Endodermal cell (in vitro differentiated cells): ENCODE measurements at regions not wholly inside any gene's neighbourhood (a gene's known extent, or its start where the extent isn't known, plus 50 kb on each side); places are given as distances from the start of the nearest gene placed in this dataset.

ENCODE experiments used
- DNase-seq: peaks from one replicate; pipeline ENCODE4 v3.0.0-alpha.2; 2017
- H3K27ac ChIP-seq: 2 replicates; pipeline ENCODE4 v1.5.1; 2013; ENCODE audit warnings: mild to moderate bottlenecking, low read depth, low read length, moderate library complexity
- H3K27me3 ChIP-seq: 2 replicates; pipeline ENCODE4 v1.6.1; 2013; ENCODE audit warnings: mild to moderate bottlenecking, low read length, moderate library complexity; ENCODE audit not compliant: insufficient read depth, control insufficient read depth, poor library complexity, severe bottlenecking
- H3K36me3 ChIP-seq: 2 replicates; pipeline ENCODE4 v1.7.0; 2013; ENCODE audit warnings: mild to moderate bottlenecking, low read length, moderate library complexity; ENCODE audit not compliant: control insufficient read depth, insufficient read depth
- H3K4me1 ChIP-seq: one replicate; pipeline ENCODE4 v1.7.0; 2013; ENCODE audit warnings: low read length; ENCODE audit not compliant: control insufficient read depth, insufficient read depth
- H3K4me3 ChIP-seq: 2 replicates; pipeline ENCODE4 v1.5.1; 2013; ENCODE audit warnings: mild to moderate bottlenecking, low read length, moderate library complexity
- H3K9ac ChIP-seq: 2 replicates; pipeline ENCODE4 v1.6.1; 2013; ENCODE audit warnings: mild to moderate bottlenecking, low read length, moderate library complexity; ENCODE audit not compliant: poor library complexity, severe bottlenecking; ENCODE audit errors: extremely low read depth
- H3K9me3 ChIP-seq: 2 replicates; pipeline ENCODE4 v1.6.1; 2013; ENCODE audit warnings: mild to moderate bottlenecking, low read length, moderate library complexity; ENCODE audit not compliant: control insufficient read depth
- H3K27ac Mint-ChIP-seq: 2 replicates; pipeline ENCODE4 v1.8.0; 2020; ENCODE audit warnings: mixed read lengths
- H3K27me3 Mint-ChIP-seq: 2 replicates; pipeline ENCODE4 v1.8.0; 2021; ENCODE audit warnings: mild to moderate bottlenecking, mixed read lengths; ENCODE audit not compliant: insufficient read depth
- H3K36me3 Mint-ChIP-seq: 2 replicates; pipeline ENCODE4 v1.8.0; 2020; ENCODE audit warnings: low read depth, mixed read lengths
- H3K4me1 Mint-ChIP-seq: 2 replicates; pipeline ENCODE4 v1.8.0; 2020; ENCODE audit warnings: mixed read lengths
- H3K4me3 Mint-ChIP-seq: 2 replicates; pipeline ENCODE4 v1.8.0; 2020; ENCODE audit warnings: mild to moderate bottlenecking, moderate library complexity, mixed read lengths
- H3K9me3 Mint-ChIP-seq: 2 replicates; pipeline ENCODE4 v1.8.0; 2020; ENCODE audit warnings: mild to moderate bottlenecking, mixed read lengths
- WGBS, 2 experiments: methylation state at CpG; one replicate each; pipeline versions ENCODE4 v1.1.5 to v1.1.7; 2013; ENCODE audit warnings: missing lambda C conversion rate in 2 of 2, mixed read lengths in 1 of 2; ENCODE audit not compliant: insufficient coverage in 1 of 2, insufficient read length in 1 of 2; 5-methylcytosine and 5-hydroxymethylcytosine counted together
- TF ChIP-seq, protein P1 (sequence below): fragments of 200-600 bp; sonication (generic); conservative IDR thresholded peaks from 2 replicates; pipeline ENCODE4 v1.5.0; 2021; ENCODE audit warnings: antibody characterized with exemption, mild to moderate bottlenecking

DNA sequence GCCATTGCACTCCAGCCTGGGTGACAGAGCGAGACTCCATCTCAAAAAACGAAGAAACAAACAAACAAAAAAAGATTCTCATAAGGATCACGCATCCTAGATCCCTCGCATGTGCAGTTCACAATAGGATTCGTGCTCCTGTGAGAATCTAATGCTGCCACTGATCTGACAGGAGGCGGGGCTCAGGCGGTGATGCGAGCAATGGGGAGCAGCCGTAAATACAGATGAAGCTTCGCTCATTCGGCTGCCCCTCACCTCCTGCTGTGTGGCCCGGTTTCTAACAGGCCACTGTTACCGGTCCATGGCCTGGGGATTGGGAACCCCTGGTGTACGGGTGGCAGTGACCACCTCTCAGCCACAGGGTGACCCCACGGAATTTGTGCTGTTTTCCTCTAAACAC, 98.2 kb upstream of the MRI1 start:
- peaks cover 6% of the 10 kb centered on the region for H3K27me3 Mint-ChIP-seq
- Histone ChIP-seq H3K9ac (no peak overlapping the region), H3K4me3 (no peak overlapping the region), H3K27ac (no peak overlapping the region), H3K27me3 (no peaks in the 10 kb centered on the region), H3K36me3 (no peaks in the 10 kb centered on the region), H3K9me3 (no peaks in the 10 kb centered on the region), H3K4me1 (no peaks in the 10 kb centered on the region)
- no peak overlapping the region for H3K27ac Mint-ChIP-seq
- no peak for DNase-seq
- H3K4me3 Mint-ChIP-seq: no peak overlapping the region
- 77 to 80% methylated on average over 6 to 15 of the region's 15 CpGs for WGBS, 2 experiments
- H3K4me1 Mint-ChIP-seq: no peaks in the 10 kb centered on the region
- no peaks in the 10 kb centered on the region for H3K9me3 Mint-ChIP-seq
- H3K36me3 Mint-ChIP-seq: no peaks in the 10 kb centered on the region
- TF ChIP-seq, protein P1, sequence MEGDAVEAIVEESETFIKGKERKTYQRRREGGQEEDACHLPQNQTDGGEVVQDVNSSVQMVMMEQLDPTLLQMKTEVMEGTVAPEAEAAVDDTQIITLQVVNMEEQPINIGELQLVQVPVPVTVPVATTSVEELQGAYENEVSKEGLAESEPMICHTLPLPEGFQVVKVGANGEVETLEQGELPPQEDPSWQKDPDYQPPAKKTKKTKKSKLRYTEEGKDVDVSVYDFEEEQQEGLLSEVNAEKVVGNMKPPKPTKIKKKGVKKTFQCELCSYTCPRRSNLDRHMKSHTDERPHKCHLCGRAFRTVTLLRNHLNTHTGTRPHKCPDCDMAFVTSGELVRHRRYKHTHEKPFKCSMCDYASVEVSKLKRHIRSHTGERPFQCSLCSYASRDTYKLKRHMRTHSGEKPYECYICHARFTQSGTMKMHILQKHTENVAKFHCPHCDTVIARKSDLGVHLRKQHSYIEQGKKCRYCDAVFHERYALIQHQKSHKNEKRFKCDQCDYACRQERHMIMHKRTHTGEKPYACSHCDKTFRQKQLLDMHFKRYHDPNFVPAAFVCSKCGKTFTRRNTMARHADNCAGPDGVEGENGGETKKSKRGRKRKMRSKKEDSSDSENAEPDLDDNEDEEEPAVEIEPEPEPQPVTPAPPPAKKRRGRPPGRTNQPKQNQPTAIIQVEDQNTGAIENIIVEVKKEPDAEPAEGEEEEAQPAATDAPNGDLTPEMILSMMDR: no peak

GRCh38 chr19:13665125-13665905, 99.0 kb upstream of the MRI1 start:
- Mint-ChIP-seq H3K4me3 (no peak overlapping the region), H3K9me3 (no peaks in the 10 kb centered on the region), H3K36me3 (no peaks in the 10 kb centered on the region), H3K4me1 (no peaks in the 10 kb centered on the region), H3K27ac (no peak overlapping the region), H3K27me3 (peaks cover 2% of the 10 kb centered on the region)
- no peak for DNase-seq
- no peak overlapping the region for H3K9ac ChIP-seq
- TF ChIP-seq, protein P1: no peak
- H3K27ac ChIP-seq: no peak overlapping the region
- H3K27me3 ChIP-seq: no peaks in the 10 kb centered on the region
- H3K36me3 ChIP-seq: no peaks in the 10 kb centered on the region
- H3K4me3 ChIP-seq: no peak overlapping the region
- no peaks in the 10 kb centered on the region for H3K4me1 ChIP-seq
- WGBS, 2 experiments: 93 to 96% methylated on average over 2 to 11 of the region's 12 CpGs
- H3K9me3 ChIP-seq: no peaks in the 10 kb centered on the region

DNA sequence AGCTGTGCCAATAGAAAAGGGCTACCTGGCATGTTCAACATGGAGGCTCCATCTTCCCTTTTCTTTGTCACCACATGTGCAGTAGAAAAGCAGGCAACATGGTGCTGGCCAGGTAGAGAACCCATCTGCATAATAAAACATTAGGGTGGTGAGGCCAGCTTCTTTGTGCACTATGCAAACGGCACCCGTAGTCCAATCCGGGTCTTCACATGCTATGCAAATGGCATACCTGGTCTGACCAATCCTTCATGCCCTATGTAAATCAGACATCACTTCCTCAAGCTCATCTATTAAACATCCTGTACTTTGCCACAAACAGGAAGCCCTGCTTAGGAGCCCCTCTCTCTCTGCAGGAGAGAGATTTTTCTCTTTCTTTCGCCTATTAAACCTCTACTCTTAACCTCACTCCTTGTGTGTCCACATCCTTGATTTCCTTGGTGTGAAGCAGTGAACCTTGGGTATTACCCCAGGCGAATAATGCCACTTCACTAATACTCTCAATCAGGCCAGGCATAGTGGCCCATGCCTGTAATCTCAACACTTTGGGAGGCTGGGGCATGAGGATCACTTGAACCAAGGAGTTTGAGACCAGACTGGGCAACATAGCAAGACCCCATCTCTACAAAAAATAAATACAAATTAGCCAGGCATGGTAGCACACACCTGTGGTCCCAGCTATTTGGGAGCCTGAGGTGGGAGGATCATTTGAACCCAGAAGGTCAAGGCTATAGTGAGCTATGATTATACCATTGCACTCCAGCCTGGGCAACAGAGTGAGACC, 111.3 kb upstream of the MRI1 start:
- 84 to 90% methylated on average over 5 of the region's 5 CpGs for WGBS, 2 experiments
- TF ChIP-seq, protein P1: no peak
- H3K27me3 Mint-ChIP-seq: peaks cover 2% of the 10 kb centered on the region
- peaks cover 33% of the 10 kb centered on the region for H3K9me3 Mint-ChIP-seq
- Histone ChIP-seq H3K27ac (no peak overlapping the region), H3K9ac (no peak overlapping the region), H3K9me3 (peaks cover 8% of the 10 kb centered on the region), H3K27me3 (no peaks in the 10 kb centered on the region), H3K36me3 (no peaks in the 10 kb centered on the region), H3K4me3 (no peak overlapping the region), H3K4me1 (no peaks in the 10 kb centered on the region)
- no peaks in the 10 kb centered on the region for H3K4me1 Mint-ChIP-seq
- H3K36me3 Mint-ChIP-seq: no peaks in the 10 kb centered on the region
- DNase-seq: no peak
- no peak overlapping the region for H3K27ac Mint-ChIP-seq
- H3K4me3 Mint-ChIP-seq: no peak overlapping the region
